Ammon's horn (tissue), 1 donor: ENCODE measurements at regions not wholly inside any gene's neighbourhood (a gene's known extent, or its start where the extent isn't known, plus 50 kb on each side); places are given as distances from the start of the nearest gene placed in this dataset.
"Not testable (repeated sequence)": the region's sequence is repeated elsewhere in the genome, so short reads cannot be mapped to it uniquely, and the experiment has no call there.

ENCODE experiments used
- DNase-seq: peaks from one replicate; pipeline ENCODE4 v3.0.0-alpha.2; 2016; ENCODE audit warnings: low spot score

DNA sequence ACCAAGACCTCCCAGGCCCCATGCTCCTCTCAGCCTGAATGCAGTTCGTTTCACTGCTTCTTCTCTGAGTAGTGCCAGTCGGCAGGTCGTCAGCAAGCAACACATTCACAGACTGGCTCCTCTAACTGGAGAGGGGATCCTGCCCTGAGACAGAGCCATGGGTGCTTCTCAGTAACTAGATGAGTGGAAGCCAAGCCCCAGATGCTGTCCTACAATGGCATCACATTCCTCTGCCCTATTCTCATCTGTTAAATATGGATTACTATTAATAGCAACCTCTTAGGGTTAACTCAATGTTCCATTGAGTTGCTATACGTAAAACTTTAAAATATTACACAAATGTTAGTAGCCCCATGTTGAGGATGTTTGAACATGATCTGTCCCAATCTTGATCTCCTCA is 84.2 kb upstream of the S1PR1 start:
- DNase-seq, result no peak

DNA sequence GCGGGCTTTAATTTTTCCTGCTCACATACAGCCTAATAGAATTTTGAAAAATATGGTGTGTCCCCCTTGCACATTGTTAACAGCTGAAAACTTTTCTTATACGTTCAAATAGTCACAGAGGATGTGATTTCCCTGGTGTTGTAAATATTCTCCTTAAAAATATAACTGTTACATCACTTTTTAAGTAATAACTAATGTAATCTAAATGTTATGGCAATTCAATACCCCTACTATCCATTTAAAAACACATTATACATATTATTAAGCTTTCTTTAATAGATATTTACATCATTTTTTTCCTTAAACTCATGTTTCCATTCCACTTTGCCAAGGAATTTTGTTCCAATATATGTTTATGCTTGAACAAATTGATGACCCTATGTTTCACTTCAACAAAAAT is 85.5 kb upstream of the S1PR1 start:
- DNase-seq, result no peak

DNA sequence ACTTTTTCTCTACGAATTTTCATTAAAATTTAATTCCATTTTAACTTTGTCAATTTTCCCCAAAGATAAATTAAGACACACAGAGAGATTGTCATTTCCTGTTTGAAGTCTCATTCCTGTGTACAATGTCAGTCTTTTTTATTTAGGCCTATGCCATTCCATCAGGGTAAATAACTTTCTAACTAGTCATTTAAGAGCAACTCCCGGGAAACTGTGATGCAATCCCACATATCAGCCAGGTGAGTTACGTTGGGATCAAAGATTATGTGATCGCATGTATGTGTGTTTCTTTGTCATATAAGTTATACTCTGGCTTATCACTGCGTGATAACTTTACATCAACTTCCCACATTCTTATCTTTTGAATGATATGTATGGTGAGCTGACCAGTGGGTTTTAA is 86.1 kb upstream of the S1PR1 start:
- DNase-seq, result no peak

DNA sequence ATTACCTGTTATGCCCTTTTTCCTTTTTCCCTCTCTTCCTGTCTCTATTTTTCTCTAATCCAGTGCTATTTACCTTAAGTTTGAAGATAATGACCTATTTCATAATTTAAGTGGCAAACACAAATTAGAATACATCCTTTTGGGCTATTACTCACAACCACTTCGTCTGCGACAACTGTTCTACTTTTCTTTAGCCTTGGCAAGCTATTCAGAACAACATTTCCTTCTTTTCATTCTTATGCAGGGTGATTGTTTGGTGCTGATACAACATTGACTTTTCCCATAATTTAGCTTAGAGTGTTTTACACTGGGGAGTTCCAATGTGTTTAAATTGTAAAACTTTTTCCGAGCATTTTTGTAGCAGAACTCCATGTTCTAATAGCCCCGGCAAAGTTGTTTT is 86.6 kb upstream of the S1PR1 start:
- DNase-seq, result no peak

DNA sequence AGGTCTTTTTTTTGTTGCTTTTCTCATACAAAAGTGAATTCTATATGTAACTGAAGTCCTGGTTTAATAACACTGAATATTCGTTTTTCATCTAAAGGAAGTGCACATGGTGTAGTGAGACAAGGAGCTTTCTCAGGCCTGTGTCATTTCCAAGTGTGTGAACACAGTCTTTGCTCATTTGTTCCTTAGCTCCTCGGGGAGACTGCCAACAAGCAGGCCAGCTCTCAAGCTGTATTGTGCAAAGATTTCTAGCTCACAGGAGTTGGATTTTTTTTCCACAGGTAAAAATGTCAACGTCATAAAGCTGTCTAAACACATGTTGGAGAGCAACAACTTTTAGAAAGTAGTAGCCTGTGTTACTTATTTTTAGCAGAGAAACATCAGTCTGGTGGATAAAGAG is 87.8 kb upstream of the S1PR1 start:
- DNase-seq, result peak; percentile 55

DNA sequence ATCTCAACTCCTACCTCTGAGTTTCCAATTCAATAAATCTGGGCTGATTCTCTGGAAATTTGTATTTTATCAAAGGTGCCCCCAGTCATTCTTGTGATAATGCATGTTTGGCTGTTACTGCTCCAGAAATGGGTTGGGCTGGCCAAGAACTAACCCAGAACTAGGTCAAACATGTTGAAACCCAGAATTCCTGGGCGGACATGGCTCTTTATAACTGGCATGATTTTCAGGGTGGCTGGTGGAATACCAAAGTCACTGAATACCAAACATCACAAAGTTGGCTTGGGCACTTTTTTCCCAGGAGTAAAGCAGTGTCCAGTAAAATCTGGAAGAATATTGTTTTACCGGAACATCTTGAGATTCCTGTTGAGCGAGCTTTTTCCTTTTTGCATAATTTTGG is 89.4 kb upstream of the S1PR1 start:
- no peak for DNase-seq

DNA sequence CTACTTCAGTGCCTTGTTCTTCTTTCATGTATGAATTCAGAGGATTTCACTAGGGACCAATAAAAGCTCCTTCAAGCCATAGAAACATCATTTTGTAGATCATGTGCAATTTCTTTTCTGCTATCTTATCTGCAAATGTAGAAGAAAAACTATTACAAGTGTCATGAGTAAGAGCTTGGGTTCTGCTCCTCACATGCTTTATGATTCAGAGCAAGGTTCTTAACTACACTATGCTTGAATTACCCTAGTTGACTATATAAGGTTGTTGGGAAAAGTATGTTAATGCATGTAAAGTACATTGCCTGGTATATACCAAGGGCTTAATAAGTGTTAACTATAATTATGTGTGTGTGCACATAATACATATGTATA is 91.4 kb upstream of the S1PR1 start:
- DNase-seq, result no peak

DNA sequence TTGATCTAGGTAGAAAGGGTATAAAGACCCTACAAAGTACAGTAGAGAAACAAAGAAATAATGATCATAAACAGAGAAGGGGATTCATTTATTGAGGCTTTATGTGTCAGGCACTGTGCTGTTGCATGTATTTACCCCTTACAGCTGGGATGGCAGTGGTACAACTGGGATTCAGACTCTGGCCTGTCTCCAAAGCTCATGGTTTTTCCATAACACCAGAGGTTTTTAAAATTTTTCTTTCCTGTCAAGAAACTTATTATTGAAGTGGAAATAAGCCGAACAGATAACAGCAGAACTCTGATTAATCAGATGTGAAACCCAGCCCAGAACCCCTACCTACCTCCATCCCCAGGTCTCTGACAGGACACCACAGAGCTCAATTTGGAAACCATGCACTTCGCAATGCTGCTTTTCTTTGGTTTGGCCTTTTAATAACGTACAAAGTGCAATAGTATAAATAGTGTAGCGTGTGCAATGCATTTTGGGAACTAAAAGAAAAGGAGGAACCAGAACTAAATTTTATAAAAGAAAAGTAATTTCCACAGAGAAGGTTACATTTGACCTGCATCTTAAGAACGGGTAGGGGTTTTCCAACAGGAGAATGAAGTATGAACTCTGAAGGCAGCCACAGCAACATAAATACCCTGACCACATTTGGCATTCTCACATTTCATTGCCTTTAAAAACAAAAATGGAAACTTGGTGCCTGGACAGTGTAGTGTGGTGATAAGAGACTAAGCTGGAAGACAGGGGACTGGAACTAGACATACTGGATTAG is 92.0 kb upstream of the S1PR1 start:
- DNase-seq, result no peak

DNA sequence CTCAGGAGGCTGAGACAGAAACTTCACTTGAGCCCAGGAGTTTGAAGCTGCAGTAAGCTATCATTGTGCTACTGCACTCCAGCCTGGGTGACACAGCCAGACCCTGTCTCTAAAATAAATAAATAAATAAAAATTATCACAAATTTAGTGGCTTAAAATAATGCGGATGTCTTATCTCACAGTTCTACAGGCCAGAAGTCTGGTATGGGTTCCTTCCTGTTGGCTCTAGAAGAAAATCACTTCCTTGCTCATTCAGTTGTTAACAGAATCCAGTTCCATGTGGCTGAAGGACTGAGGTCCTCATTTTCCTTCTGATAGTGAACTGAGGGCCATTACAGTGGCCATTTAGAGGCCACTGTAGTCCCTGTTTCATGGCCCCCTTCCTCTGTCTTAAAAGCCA is 94.6 kb upstream of the S1PR1 start:
- no peak for DNase-seq

DNA sequence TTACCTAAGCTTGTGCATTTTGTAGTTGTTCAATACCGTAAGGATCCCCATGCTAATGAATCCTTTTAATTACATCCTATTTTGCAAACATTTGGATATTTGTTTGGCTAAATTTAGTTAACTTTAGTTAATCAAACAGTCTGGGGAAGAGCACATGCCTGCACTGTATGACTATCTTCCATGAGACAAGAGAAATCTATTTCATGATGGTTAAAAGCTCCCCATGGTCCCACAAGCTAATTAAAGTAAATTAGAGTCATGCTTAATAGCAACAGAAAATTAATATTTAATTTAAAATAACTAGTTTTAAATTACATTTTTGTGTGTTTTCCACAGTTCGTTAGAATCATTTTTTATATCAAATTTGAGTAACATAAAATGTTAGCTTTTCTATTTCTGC is 95.4 kb upstream of the S1PR1 start:
- DNase-seq, result no peak

DNA sequence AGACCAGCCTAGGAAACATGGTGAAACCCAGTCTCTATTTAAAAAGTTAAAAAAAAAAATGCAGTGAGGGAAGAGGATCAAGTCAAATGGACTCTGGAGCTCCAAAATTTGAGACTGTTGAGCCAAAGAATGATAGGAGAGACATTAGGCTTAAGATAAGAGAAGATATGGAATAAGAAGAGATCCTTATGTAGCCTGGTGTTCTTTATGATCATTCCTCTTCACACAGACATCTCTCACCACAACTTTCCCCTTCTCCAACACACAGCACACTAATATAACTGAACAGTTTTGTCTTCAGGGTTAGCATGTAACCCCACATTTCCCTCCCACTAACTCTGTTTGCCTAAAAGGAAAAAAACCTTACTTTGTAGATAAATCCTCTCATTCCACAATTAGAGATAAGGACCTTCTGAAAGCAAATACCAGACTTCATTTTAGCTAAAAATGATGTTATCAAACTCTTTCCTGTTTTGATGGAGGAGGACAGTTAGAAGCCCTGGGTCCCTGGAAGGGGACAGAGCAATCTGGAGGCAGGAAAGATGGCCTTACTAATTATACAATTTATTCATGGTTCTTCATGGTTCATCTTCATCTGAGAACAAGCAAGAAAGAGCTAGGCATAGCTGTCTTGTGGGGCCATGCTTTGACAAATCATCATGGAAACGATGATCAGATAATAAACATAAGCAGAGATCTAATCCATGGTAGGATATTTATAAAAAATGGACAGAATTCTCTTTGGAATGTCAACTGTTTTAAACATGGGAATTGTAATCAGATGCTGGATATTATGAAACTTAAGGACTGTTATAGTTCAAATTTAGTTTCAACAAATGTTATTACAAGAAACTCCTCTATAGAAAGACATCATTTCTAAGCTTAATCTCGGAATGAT is 96.7 kb upstream of the S1PR1 start:
- no peak for DNase-seq

DNA sequence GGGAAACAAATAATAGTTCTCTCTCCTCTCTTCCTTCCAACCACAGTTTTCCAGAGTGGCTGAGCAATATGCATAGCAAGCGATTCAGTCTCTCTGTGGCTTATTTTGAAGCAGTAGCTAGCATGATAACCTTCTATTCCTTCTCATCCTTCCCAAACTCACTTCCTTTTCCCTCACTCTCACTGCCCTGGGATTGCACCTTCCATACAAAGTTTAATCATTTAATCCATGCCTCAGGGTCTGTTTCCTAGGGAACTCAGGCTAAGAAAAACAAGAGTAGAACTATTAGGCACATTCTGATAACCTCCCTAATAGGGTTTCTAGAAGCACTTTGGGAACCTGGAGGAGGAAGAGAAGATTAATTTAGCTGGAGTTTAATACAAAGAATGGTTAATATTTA is 97.7 kb upstream of the S1PR1 start:
- DNase-seq, result no peak

DNA sequence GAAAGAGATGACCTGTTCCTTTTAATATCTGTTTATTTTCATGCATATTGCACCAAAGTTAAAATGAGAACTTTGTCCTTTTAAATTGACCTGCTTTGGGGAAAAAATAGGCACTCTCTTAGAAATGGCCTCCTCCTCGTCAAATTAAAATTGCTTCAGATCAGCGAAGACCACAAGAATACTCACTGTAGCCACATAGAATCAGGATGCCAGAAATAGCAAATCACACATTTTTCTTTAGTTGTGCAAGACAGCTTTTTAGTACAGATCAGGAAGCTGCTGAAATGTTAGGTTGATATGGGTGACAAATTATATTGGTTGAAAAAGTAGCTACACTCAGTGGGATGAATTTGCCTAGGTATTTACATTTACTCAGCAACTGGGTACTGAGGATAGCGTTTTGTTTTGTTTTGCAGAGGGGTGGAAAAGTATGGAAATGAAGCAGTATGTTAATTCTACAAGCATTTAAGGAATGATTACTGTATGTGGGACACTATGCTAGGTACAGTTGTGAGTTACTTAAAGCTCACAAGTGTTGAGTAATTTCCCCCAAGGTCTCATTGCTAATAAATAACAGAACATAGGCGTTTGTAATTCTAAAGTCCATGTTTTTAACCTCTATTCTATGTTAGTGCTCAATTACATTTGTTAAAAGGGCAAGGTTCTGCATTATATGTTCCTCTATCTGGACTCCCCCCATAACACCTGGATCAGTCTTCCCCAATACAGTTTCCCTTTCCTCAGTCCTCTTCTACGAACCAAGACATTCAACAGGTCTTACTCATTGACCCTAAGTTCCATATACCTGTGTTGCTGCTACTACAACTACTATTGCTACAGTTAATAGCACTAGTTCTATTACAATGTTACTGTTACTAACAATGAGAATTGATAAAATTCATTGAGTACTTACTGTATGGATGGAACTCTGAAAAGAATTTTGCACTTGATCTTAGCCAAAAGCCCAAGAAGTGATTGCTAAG is 99.4 kb upstream of the S1PR1 start:
- DNase-seq, result no peak

DNA sequence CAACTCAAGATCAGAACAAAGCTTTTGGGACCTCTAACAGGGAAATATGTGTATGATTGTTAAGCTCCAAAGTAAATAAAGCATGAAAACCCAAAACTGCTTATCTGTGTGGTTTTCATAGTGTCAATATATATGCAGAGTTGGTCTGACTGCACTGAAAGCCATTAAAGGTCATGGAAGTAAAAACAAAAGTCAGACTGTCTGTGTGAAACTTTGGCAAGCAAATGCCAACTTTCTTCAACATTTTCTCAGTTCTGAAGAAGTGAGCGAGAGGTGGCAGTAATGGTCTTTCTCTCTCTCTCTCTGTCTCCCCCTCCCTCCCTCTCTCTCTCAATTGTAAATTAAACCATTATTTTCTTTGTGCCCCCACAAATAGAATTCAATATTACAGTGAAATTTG is 100.1 kb upstream of the S1PR1 start:
- DNase-seq, result peak; percentile 29

DNA sequence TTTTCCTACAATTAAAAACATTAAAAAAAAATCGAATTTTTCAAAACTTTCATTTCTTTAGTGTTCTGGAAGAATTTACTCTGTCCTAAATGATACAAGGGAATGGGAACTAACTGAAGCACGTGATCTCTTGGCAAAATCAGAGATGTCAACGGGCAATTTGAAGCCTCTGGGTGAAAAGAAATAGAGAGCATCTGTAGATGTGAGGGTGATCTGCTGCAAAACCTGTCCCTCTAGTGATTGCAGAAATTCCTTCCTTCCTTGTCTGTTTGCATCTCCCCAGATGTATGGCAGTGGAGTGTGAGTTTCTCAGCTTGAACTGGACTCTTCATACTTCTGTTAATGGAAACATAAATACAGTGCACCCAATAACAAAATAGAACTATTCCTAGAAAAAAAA is 100.5 kb upstream of the S1PR1 start:
- DNase-seq, result no peak

DNA sequence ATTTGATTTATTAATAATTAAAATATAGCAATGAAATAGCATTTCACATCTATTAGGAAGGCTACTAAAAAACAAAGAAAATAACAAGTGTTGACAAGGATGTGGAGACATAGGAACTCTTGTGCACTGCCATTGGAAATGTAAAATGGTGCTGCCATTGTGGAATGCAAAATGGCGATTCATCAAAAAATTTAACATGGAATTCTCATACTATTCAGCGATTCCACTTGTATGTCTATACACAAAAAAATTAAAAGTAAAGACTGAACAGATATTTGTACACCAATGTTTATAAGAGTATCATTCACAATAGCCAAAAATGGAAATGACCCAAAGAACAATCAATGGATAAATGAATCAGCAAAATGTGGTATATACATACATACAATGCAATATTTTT is 101.3 kb upstream of the S1PR1 start:
- no peak for DNase-seq

DNA sequence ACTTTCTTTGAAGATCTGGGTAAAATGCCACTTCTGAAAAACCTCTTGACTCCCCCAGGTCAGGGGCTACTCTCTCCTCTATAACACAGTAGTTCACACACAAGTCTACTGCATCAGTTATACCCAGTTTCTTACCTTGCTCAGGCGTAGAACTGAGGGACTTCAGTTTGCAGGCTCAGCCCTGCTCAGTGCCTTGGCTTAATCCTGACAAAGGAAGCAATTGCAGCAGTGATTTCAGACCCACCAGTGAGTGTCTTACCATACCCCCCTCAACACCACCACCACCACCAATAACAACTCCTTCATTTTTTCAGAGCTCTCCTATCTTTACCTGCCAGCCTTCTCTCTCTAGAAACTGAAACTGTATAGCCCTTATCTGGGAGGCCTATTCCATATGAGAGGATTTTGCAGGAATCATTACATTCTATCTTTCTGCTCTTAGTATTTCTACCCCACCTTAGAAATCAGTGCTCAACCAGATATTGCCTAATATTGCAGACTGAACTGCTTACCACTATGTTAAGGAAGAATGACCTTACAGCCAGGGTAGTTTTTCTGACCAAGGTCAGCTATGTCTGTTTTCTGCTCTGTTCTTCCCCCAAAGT is 105.5 kb upstream of the S1PR1 start:
- DNase-seq, result no peak

DNA sequence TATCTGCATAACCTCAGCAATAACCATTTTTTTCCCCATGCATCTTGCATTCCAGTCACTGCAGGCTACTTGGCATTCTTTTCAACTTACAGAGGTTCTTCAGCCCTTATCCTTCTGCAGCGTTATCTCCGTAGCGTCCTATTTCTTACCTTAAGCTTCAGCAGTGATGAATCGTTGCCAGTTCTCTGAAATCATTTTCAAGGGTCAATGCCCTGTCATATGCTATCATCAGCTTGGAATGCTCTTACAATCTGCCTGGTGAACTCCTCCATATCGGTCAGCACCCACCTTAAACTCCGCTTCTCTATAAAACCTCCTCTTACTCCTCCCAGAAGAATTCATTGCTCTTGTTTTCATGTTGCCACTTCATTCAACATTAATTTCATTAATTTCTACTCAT is 105.1 kb upstream of the DPH5 start:
- DNase-seq, result no peak

DNA sequence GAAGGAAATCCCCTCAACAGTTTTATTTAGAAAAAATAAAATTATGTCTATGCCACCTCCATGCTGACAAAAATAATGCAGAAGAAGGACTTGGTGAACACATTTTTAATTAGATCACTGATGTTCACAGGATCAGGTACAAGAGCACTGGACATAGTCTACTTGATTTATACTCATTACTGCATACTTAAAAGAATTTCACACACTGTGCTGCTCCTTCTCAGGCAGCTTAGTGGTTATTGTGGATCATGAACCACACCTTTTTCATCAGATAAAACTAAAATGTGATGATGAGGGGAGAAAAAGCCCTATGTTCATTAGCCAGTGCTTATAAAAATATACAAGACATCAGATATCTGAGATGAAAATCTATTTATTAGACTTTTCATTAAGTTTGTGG is 103.3 kb upstream of the DPH5 start:
- no peak for DNase-seq

DNA sequence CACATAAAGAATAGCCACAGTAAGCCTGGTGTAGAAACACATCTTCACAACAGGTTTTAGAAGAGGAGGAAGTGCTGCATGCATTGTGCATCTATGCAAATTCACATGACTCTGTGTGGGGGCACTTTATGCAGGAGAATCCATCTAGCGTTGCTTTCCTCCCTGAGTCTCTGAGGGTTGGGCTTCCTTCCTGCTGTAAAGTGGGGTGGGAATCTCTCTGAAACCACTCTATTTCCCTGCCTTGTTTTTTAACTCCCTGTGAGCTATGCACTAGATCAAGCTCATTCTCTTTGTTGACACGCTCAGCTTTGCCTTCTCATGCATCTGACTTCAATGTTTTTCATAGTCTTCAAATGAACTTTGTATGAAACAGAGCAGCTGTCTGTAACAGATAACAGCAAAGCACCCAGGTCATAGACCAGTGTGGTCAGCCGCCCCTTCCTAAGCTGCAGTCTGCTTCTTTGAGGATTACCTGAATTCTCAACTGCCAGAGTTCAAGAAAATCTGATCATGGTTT is 102.7 kb upstream of the DPH5 start:
- no peak for DNase-seq

DNA sequence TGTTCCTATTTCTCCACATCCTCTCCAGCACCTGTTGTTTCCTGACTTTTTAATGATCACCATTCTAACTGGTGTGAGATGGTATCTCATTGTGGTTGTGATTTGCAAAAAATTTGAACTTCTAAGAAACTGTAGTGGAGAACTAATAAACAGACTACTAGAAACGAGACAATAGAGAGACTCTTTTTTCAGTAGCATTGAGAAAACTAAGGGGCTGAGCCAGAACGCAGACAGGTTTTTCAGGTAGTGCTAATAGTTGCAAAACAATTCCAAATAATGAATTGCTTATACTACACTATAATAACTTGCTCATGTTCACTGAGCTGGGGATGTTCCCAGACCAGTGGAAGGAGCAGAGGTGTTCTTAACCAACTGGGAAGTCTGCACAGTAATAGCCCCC is 98.8 kb upstream of the DPH5 start:
- no peak for DNase-seq

DNA sequence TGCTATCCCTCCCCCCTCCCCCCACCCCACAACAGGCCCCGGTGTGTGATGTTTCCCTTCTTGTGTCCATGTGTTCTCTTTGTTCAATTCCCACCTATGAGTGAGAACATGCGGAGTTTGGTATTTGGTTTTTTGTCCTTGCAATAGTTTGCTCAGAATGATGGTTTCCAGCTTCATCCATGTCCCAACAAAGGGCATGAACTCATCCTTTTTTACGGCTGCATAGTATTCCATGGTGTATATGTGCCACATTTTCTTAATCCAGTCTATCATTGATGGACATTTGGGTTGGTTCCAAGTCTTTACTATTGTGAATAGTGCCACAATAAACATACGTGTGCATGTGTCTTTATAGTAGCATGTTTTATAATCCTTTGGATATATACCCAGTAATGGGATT is 98.3 kb upstream of the DPH5 start:
- not testable (repeated sequence) for DNase-seq
